H9 (cell line): ENCODE measurements at regions not wholly inside any gene's neighbourhood (a gene's known extent, or its start where the extent isn't known, plus 50 kb on each side); places are given as distances from the start of the nearest gene placed in this dataset.

ENCODE experiments used
- DNase-seq: peaks from one replicate; pipeline ENCODE4 v3.0.0-alpha.2; 2017
- H2AFZ ChIP-seq: one replicate; pipeline ENCODE4 v1.6.1; 2013; ENCODE audit warnings: mild to moderate bottlenecking, low read length, control low read depth, moderate library complexity
- H2AK5ac ChIP-seq: 2 replicates; pipeline ENCODE4 v1.6.1; 2013; ENCODE audit warnings: low read length, control low read depth, mixed read lengths; ENCODE audit not compliant: insufficient read length
- H2BK120ac ChIP-seq: one replicate; pipeline ENCODE4 v1.6.1; 2013; ENCODE audit warnings: low read depth, mild to moderate bottlenecking, low read length, control low read depth, inconsistent platforms; ENCODE audit not compliant: poor library complexity, severe bottlenecking
- H2BK12ac ChIP-seq: 2 replicates; pipeline ENCODE4 v1.6.1; 2013; ENCODE audit warnings: low read length, control low read depth, mixed read lengths, low read depth; ENCODE audit not compliant: insufficient read length
- H2BK15ac ChIP-seq: 2 replicates; pipeline ENCODE4 v1.6.1; 2013; ENCODE audit warnings: low read depth, low read length, control low read depth
- H2BK20ac ChIP-seq: one replicate; pipeline ENCODE4 v1.6.1; 2013; ENCODE audit warnings: low read depth, mild to moderate bottlenecking, low read length, control low read depth, inconsistent platforms; ENCODE audit not compliant: poor library complexity, severe bottlenecking
- H2BK5ac ChIP-seq: 2 replicates; pipeline ENCODE4 v1.6.1; 2013; ENCODE audit warnings: low read length, control low read depth, mixed read lengths; ENCODE audit not compliant: insufficient read length
- H3K14ac ChIP-seq: 2 replicates; pipeline ENCODE4 v1.6.1; 2013; ENCODE audit warnings: low read length, control low read depth; ENCODE audit not compliant: insufficient read depth
- H3K18ac ChIP-seq: 2 replicates; pipeline ENCODE4 v1.6.1; 2013; ENCODE audit warnings: low read depth, mild to moderate bottlenecking, mixed read lengths, low read length, control low read depth; ENCODE audit not compliant: insufficient read length
- H3K23ac ChIP-seq: 2 replicates; pipeline ENCODE4 v1.6.1; 2013; ENCODE audit warnings: low read length, control low read depth, mixed read lengths, low read depth; ENCODE audit not compliant: insufficient read length
- H3K23me2 ChIP-seq: 2 replicates; pipeline ENCODE4 v1.6.1; 2013; ENCODE audit warnings: low read depth, mild to moderate bottlenecking, mixed read lengths, low read length, control low read depth; ENCODE audit not compliant: insufficient read length, poor library complexity, severe bottlenecking
- H3K27ac ChIP-seq: 2 replicates; pipeline ENCODE4 v1.5.1; 2013; ENCODE audit warnings: low read length, control low read depth, mixed read lengths, low read depth; ENCODE audit not compliant: insufficient read length
- H3K27me3 ChIP-seq: 2 replicates; pipeline ENCODE4 v1.6.1; 2013; ENCODE audit warnings: low read length, control low read depth, inconsistent platforms; ENCODE audit not compliant: insufficient read depth
- H3K4ac ChIP-seq: 2 replicates; pipeline ENCODE4 v1.6.1; 2013; ENCODE audit warnings: low read depth, mild to moderate bottlenecking, control low read depth, inconsistent platforms, low read length, moderate library complexity
- H3K4me1 ChIP-seq: 2 replicates; pipeline ENCODE4 v1.6.1; 2013; ENCODE audit warnings: low read length, control low read depth, inconsistent platforms; ENCODE audit not compliant: insufficient read depth
- H3K4me2 ChIP-seq: 2 replicates; pipeline ENCODE4 v1.6.1; 2013; ENCODE audit warnings: low read length, control low read depth, mixed read lengths; ENCODE audit not compliant: insufficient read length, insufficient read depth
- H3K56ac ChIP-seq: 2 replicates; pipeline ENCODE4 v1.6.1; 2013; ENCODE audit warnings: low read depth, mild to moderate bottlenecking, mixed read lengths, low read length, control low read depth; ENCODE audit not compliant: insufficient read length
- H3K79me1 ChIP-seq: 2 replicates; pipeline ENCODE4 v1.6.1; 2013; ENCODE audit warnings: low read depth, mild to moderate bottlenecking, moderate library complexity, low read length, control low read depth, inconsistent platforms; ENCODE audit not compliant: insufficient read depth, poor library complexity, severe bottlenecking
- H3K79me2 ChIP-seq: 2 replicates; pipeline ENCODE4 v1.6.1; 2013; ENCODE audit warnings: low read length, control low read depth, inconsistent platforms; ENCODE audit not compliant: insufficient read depth
- H3K9ac ChIP-seq: 2 replicates; pipeline ENCODE4 v1.6.1; 2013; ENCODE audit warnings: low read length, control low read depth, mixed read lengths; ENCODE audit not compliant: insufficient read length; ENCODE audit errors: extremely low read depth
- H3K9me3 ChIP-seq: one replicate; pipeline ENCODE4 v1.6.1; 2013; ENCODE audit warnings: low read depth, low read length, inconsistent platforms; ENCODE audit not compliant: control insufficient read depth
- H3T11ph ChIP-seq: one replicate; pipeline ENCODE4 v1.6.1; 2013; ENCODE audit warnings: mild to moderate bottlenecking, low read length, control low read depth, inconsistent platforms
- H4K20me1 ChIP-seq: one replicate; pipeline ENCODE4 v1.6.1; 2013; ENCODE audit not compliant: control insufficient read depth, insufficient read length, insufficient read depth
- H4K5ac ChIP-seq: 2 replicates; pipeline ENCODE4 v1.6.1; 2013; ENCODE audit warnings: low read depth, mild to moderate bottlenecking, mixed read lengths, low read length, control low read depth; ENCODE audit not compliant: insufficient read length
- H4K8ac ChIP-seq: replicated peaks from 2 replicates; pipeline ENCODE4 v1.6.1; 2013; ENCODE audit warnings: low read length, control low read depth, mixed read lengths, low read depth; ENCODE audit not compliant: insufficient read length
- H4K91ac ChIP-seq: 2 replicates; pipeline ENCODE4 v1.6.1; 2013; ENCODE audit warnings: low read depth, mild to moderate bottlenecking, moderate library complexity, mixed read lengths, low read length, control low read depth; ENCODE audit not compliant: insufficient read length
- H3K27ac Mint-ChIP-seq, 3 experiments: 2 replicates in 2 of 3; 3 replicates in 1 of 3; pipeline ENCODE4 v1.8.0; 2020 to 2021; ENCODE audit warnings: mixed read lengths in 3 of 3, mild to moderate bottlenecking in 1 of 3, moderate library complexity in 1 of 3
- H3K27me3 Mint-ChIP-seq: 2 replicates; pipeline ENCODE4 v1.8.0; 2021; ENCODE audit warnings: low read depth, mild to moderate bottlenecking, moderate library complexity, mixed read lengths
- H3K36me3 Mint-ChIP-seq, 3 experiments: 2 replicates in 2 of 3; 3 replicates in 1 of 3; pipeline ENCODE4 v1.8.0; 2020 to 2021; ENCODE audit warnings: low read depth in 3 of 3, mixed read lengths in 3 of 3; ENCODE audit not compliant: insufficient read depth in 1 of 3
- H3K4me1 Mint-ChIP-seq, 2 experiments: 2 replicates each; pipeline ENCODE4 v1.8.0; 2020; ENCODE audit warnings: mixed read lengths in 2 of 2
- H3K4me3 Mint-ChIP-seq, 2 experiments: 2 replicates in 1 of 2; 3 replicates in 1 of 2; pipeline ENCODE4 v1.8.0; 2020 to 2021; ENCODE audit warnings: mild to moderate bottlenecking in 2 of 2, mixed read lengths in 2 of 2, moderate library complexity in 1 of 2
- H3K9me3 Mint-ChIP-seq, 2 experiments: 2 replicates in 1 of 2; 3 replicates in 1 of 2; pipeline ENCODE4 v1.8.0; 2020; ENCODE audit warnings: mild to moderate bottlenecking in 2 of 2, mixed read lengths in 2 of 2, moderate library complexity in 1 of 2
- CTCF ChIP-seq: fragments of 200-600 bp; sonication (generic); conservative IDR thresholded peaks from 3 replicates; pipeline ENCODE4 v1.8.0; 2021; ENCODE audit warnings: antibody characterized with exemption, mild to moderate bottlenecking
- WGBS: extraction: QIAGEN DNeasy Blood & Tissue Kit; methylation state at CpG from one replicate; pipeline ENCODE4 v1.1.7; 2013; ENCODE audit warnings: missing lambda C conversion rate, low lambda C conversion rate, mixed read lengths; ENCODE audit not compliant: insufficient read length; ENCODE audit errors: extremely low coverage; 5-methylcytosine and 5-hydroxymethylcytosine counted together

DNA sequence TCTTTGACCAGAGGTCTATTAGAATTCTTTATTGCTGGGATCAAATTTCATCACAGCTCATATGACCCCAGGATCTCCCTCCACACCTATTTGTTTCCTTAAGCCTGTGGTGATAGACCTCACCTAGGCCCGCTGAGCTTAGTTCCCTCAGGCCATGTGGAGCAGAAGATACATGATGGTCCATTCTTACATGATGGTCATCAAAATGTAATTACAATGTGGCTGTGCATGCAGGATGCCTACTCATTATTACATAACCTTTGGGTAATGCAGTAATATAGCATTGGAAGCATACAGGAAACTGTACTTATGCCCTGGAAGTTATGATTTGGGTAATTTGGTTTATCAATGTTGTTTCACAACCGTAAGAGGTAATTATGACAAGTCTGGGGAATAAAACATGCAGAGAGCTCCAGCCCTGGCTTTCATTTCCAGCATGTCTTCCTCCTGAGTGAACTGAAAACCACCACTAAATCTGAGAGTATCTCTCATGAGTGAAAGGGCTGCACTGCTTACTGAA is 67.0 kb upstream of the AGA start:
- Histone ChIP-seq H3K9ac (no peak overlapping the region), H3K79me1 (no peaks in the 10 kb centered on the region), H3K14ac (no peak overlapping the region), H3K9me3 (no peaks in the 10 kb centered on the region), H2AK5ac (no peak overlapping the region), H2AFZ (no peak overlapping the region), H4K8ac (no peak overlapping the region), H3K23me2 (no peaks in the 10 kb centered on the region), H2BK120ac (no peak overlapping the region), H3K27ac (no peak overlapping the region), H3K4me2 (no peak overlapping the region), H3K79me2 (no peaks in the 10 kb centered on the region), H3K27me3 (no peaks in the 10 kb centered on the region), H3K4ac (no peak overlapping the region), H4K20me1 (no peaks in the 10 kb centered on the region), H3K23ac (no peak overlapping the region), H3K4me1 (no peaks in the 10 kb centered on the region), H2BK15ac (no peak overlapping the region), H3T11ph (no peak overlapping the region), H3K56ac (no peak overlapping the region), H2BK12ac (no peak overlapping the region), H4K91ac (no peak overlapping the region), H4K5ac (no peak overlapping the region), H2BK5ac (no peak overlapping the region), H2BK20ac (no peak overlapping the region), H3K18ac (no peak overlapping the region)
- H3K27ac Mint-ChIP-seq = no peak overlapping the region
- DNase-seq = no peak
- H3K4me1 Mint-ChIP-seq = peaks cover 14 to 20% of the 10 kb centered on the region in 2 experiments
- peaks cover 0 to 3% (median 0%) of the 10 kb centered on the region in 3 experiments; a peak in 1 of 7 replicates for H3K36me3 Mint-ChIP-seq
- H3K27me3 Mint-ChIP-seq = no peaks in the 10 kb centered on the region
- H3K4me3 Mint-ChIP-seq = no peak overlapping the region
- no peak for TF ChIP-seq CTCF
- no CpG with 5 or more reads among the region's 2 CpGs for WGBS
- no peaks in the 10 kb centered on the region for H3K9me3 Mint-ChIP-seq
